ENCODE measurements at regions not wholly inside any gene's neighbourhood (a gene's known extent, or its start where the extent isn't known, plus 50 kb on each side); places are given as distances from the start of the nearest gene placed in this dataset.

- Mint-ChIP-seq H3K9me3 (ENCODE audit: low read depth) (peaks cover 3% of the 10 kb centered on the region), H3K4me3 (ENCODE audit: unreplicated experiment) (no peak overlapping the region), H3K27ac (ENCODE audit: unreplicated experiment) (no peak overlapping the region), H3K4me1 (ENCODE audit: low read depth) (peaks cover 7% of the 10 kb centered on the region), H3K27me3 (ENCODE audit: low read depth) (no peaks in the 10 kb centered on the region), H3K36me3 (ENCODE audit: low read depth) (no peaks in the 10 kb centered on the region)
- TF ChIP-seq CTCF (IDR thresholded peaks at IDR 0.05), result no peak
- no peak for DNase-seq (ENCODE audit: low spot score)
Measured at GRCh38 chr10:121405953-121406352, 192.3 kb downstream of the FGFR2 start.

- no peak for DNase-seq (ENCODE audit: low spot score)
- H3K27me3 Mint-ChIP-seq (ENCODE audit: low read depth), result peaks cover 4% of the 10 kb centered on the region
- H3K4me1 Mint-ChIP-seq (ENCODE audit: low read depth), result peaks cover 7% of the 10 kb centered on the region
- H3K9me3 Mint-ChIP-seq (ENCODE audit: low read depth), result no peaks in the 10 kb centered on the region
- no peaks in the 10 kb centered on the region for H3K36me3 Mint-ChIP-seq (ENCODE audit: low read depth)
- H3K4me3 Mint-ChIP-seq (ENCODE audit: unreplicated experiment), result no peak overlapping the region
- no peak overlapping the region for H3K27ac Mint-ChIP-seq (ENCODE audit: unreplicated experiment)
- no peak for TF ChIP-seq CTCF (IDR thresholded peaks at IDR 0.05)
Measured at GRCh38 chr10:121406823-121407545, 191.3 kb downstream of the FGFR2 start.

GRCh38 chr10:121409466-121410104 lies 188.7 kb downstream of the FGFR2 start:
- Mint-ChIP-seq H3K4me1 (ENCODE audit: low read depth) (peaks cover 7% of the 10 kb centered on the region), H3K4me3 (ENCODE audit: unreplicated experiment) (no peak overlapping the region), H3K27me3 (ENCODE audit: low read depth) (peaks cover 4% of the 10 kb centered on the region), H3K9me3 (ENCODE audit: low read depth) (peaks cover 3% of the 10 kb centered on the region), H3K27ac (ENCODE audit: unreplicated experiment) (no peak overlapping the region), H3K36me3 (ENCODE audit: low read depth) (no peaks in the 10 kb centered on the region)
- no peak for DNase-seq (ENCODE audit: low spot score)
- no peak for TF ChIP-seq CTCF (IDR thresholded peaks at IDR 0.05)

GRCh38 chr10:121411004-121411403 lies 187.2 kb downstream of the FGFR2 start:
- H3K36me3 Mint-ChIP-seq (ENCODE audit: low read depth), result no peaks in the 10 kb centered on the region
- no peak for DNase-seq (ENCODE audit: low spot score)
- no peak for TF ChIP-seq CTCF (IDR thresholded peaks at IDR 0.05)
- no peak overlapping the region for H3K4me3 Mint-ChIP-seq (ENCODE audit: unreplicated experiment)
- peaks cover 3% of the 10 kb centered on the region for H3K9me3 Mint-ChIP-seq (ENCODE audit: low read depth)
- H3K27ac Mint-ChIP-seq (ENCODE audit: unreplicated experiment), result no peak overlapping the region
- H3K27me3 Mint-ChIP-seq (ENCODE audit: low read depth), result peaks cover 4% of the 10 kb centered on the region
- peaks cover 7% of the 10 kb centered on the region for H3K4me1 Mint-ChIP-seq (ENCODE audit: low read depth)

GRCh38 chr10:121413951-121414350 lies 184.3 kb downstream of the FGFR2 start:
- H3K9me3 Mint-ChIP-seq (ENCODE audit: low read depth), result peaks cover 3% of the 10 kb centered on the region

More at GRCh38 chr10:121413951-121414350, 184.3 kb downstream of the FGFR2 start:
- DNase-seq (ENCODE audit: low spot score), result no peak
- Mint-ChIP-seq H3K4me3 (ENCODE audit: unreplicated experiment) (no peak overlapping the region), H3K36me3 (ENCODE audit: low read depth) (no peaks in the 10 kb centered on the region), H3K4me1 (ENCODE audit: low read depth) (peaks cover 5% of the 10 kb centered on the region), H3K27me3 (ENCODE audit: low read depth) (peaks cover 4% of the 10 kb centered on the region), H3K27ac (ENCODE audit: unreplicated experiment) (no peak overlapping the region)
- no peak for TF ChIP-seq CTCF (IDR thresholded peaks at IDR 0.05)

Data from chondrocyte (in vitro differentiated cells).